Astrocyte (in vitro differentiated cells and primary cell): ENCODE measurements at regions not wholly inside any gene's neighbourhood (a gene's known extent, or its start where the extent isn't known, plus 50 kb on each side); places are given as distances from the start of the nearest gene placed in this dataset.
A peak's percentile ranks its signal among the peaks of the same experiment; 100 is the strongest.

Experiments
- DNase-seq: peaks from one replicate; pipeline ENCODE4 v3.0.0-alpha.2; 2010; ENCODE audit warnings: low read depth
- FAIRE-seq: peaks from 2 replicates; lab custom pipeline; 2011; peaks lifted over from hg19 to GRCh38; lab: Jason Lieb, UNC
- H2AFZ ChIP-seq: 2 replicates; pipeline ENCODE4 v1.6.0; 2012; ENCODE audit warnings: low read depth, low read length, inconsistent platforms
- H3K27ac ChIP-seq: 2 replicates; pipeline ENCODE4 v1.5.1; 2011; ENCODE audit warnings: low read depth, low read length, inconsistent platforms
- H3K27me3 ChIP-seq: 2 replicates; pipeline ENCODE4 v1.6.0; 2011; ENCODE audit warnings: low read length, inconsistent platforms; ENCODE audit not compliant: insufficient read depth
- H3K36me3 ChIP-seq: 2 replicates; pipeline ENCODE4 v1.5.1; 2011; ENCODE audit warnings: low read length, inconsistent platforms; ENCODE audit not compliant: insufficient read depth
- H3K4me1 ChIP-seq: 2 replicates; pipeline ENCODE4 v1.5.1; 2011; ENCODE audit warnings: low read length, inconsistent platforms; ENCODE audit not compliant: insufficient read depth
- H3K4me2 ChIP-seq: 2 replicates; pipeline ENCODE4 v1.6.0; 2012; ENCODE audit warnings: low read length, inconsistent platforms
- H3K4me3 ChIP-seq: 2 replicates; pipeline ENCODE4 v1.5.1; 2011; ENCODE audit warnings: low read depth, mild to moderate bottlenecking, low read length, inconsistent platforms; ENCODE audit not compliant: insufficient read depth
- H3K79me2 ChIP-seq: 2 replicates; pipeline ENCODE4 v1.6.0; 2012; ENCODE audit warnings: mild to moderate bottlenecking, low read length, inconsistent platforms; ENCODE audit not compliant: insufficient read depth
- H3K9ac ChIP-seq: 2 replicates; pipeline ENCODE4 v1.6.0; 2012; ENCODE audit warnings: mild to moderate bottlenecking, low read length, inconsistent platforms
- H3K9me3 ChIP-seq: 2 replicates; pipeline ENCODE4 v1.5.1; 2012; ENCODE audit warnings: low read depth, mild to moderate bottlenecking, low read length, inconsistent platforms; ENCODE audit not compliant: insufficient read depth
- H4K20me1 ChIP-seq: 2 replicates; pipeline ENCODE4 v1.6.0; 2012; ENCODE audit warnings: low read length, inconsistent platforms; ENCODE audit not compliant: insufficient read depth
- H3K27ac Mint-ChIP-seq: one replicate; pipeline ENCODE4 v1.8.0; 2021; ENCODE audit warnings: mild to moderate bottlenecking, mixed read lengths; ENCODE audit not compliant: unreplicated experiment
- H3K27me3 Mint-ChIP-seq: one replicate; pipeline ENCODE4 v1.8.0; 2021; ENCODE audit warnings: low read depth, mixed read lengths; ENCODE audit not compliant: unreplicated experiment
- H3K36me3 Mint-ChIP-seq: one replicate; pipeline ENCODE4 v1.8.0; 2021; ENCODE audit warnings: low read depth, mixed read lengths; ENCODE audit not compliant: unreplicated experiment
- H3K4me1 Mint-ChIP-seq: one replicate; pipeline ENCODE4 v1.8.0; 2021; ENCODE audit warnings: low read depth, mixed read lengths; ENCODE audit not compliant: unreplicated experiment
- H3K4me3 Mint-ChIP-seq: one replicate; pipeline ENCODE4 v1.8.0; 2021; ENCODE audit warnings: mild to moderate bottlenecking, moderate library complexity, mixed read lengths; ENCODE audit not compliant: unreplicated experiment
- H3K9me3 Mint-ChIP-seq: one replicate; pipeline ENCODE4 v1.8.0; 2021; ENCODE audit warnings: mild to moderate bottlenecking, mixed read lengths; ENCODE audit not compliant: unreplicated experiment
- CTCF ChIP-seq: IDR thresholded peaks from 2 replicates; pipeline ENCODE4 v1.5.1; 2011; ENCODE audit warnings: low read depth, mild to moderate bottlenecking, inconsistent platforms, low read length, moderate library complexity; ENCODE audit not compliant: insufficient read depth
- EZH2 ChIP-seq: IDR thresholded peaks from 2 replicates; pipeline ENCODE4 v1.6.1; 2012; ENCODE audit warnings: mild to moderate bottlenecking, low read length, inconsistent platforms; ENCODE audit not compliant: insufficient read depth

DNA sequence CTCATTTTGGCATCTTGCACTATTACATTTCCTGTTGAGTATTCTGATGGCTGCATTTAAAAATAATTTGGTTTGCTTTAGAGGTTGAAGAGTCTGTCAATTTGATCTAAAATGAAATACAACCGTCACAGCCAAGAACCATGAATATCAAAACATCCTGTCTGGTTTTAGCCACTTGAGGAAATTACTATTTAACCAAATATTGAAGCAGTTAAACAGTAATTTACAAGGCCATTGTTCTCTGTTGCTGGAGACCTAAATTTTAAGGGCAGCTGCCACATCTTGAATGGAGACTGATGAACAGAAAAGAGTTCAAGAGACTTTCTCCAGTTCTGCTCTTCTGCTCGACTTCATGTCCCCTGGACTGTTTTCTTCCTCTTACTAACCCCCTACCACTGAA lies 549.4 kb downstream of the LRRC70 start:
- Histone ChIP-seq H3K79me2 (no peaks in the 10 kb centered on the region), H3K9ac (no peak overlapping the region), H3K4me2 (no peak overlapping the region), H3K4me3 (no peak overlapping the region), H3K27me3 (no peaks in the 10 kb centered on the region), H3K27ac (no peak overlapping the region), H4K20me1 (no peaks in the 10 kb centered on the region), H3K4me1 (peaks cover 24% of the 10 kb centered on the region), H2AFZ (no peak overlapping the region), H3K9me3 (no peaks in the 10 kb centered on the region), H3K36me3 (no peaks in the 10 kb centered on the region)
- DNase-seq = no peak
- Mint-ChIP-seq H3K36me3 (no peaks in the 10 kb centered on the region), H3K27me3 (no peaks in the 10 kb centered on the region), H3K4me1 (peaks cover 33% of the 10 kb centered on the region), H3K27ac (peak overlapping the region; percentile 85), H3K4me3 (no peak overlapping the region), H3K9me3 (no peaks in the 10 kb centered on the region)
- FAIRE-seq = no peak
- TF ChIP-seq EZH2 = no peak
- TF ChIP-seq CTCF = no peak

DNA sequence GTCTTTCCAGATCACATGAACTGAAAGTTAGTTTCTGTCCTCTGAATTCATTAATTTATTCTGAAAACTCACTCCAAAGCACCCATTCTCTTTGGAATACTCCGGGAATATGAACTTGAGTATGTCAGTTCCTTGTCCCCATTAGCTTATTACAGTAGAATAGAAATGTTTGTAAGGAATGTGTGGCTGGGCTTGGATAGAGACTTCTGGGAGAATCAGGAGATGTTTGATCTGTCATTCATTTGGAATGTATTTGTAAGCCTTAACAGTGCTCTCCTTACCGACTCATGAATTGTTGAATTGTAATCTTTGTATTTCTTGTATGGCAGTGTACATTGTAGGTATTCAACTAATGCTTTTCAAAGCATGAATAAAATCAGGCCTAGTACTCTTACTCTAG lies 548.4 kb downstream of the LRRC70 start:
- DNase-seq (peak; percentile 76), FAIRE-seq (no peak)
- Histone ChIP-seq H3K4me2 (peak overlapping the region; percentile 55), H3K4me1 (peaks cover 23% of the 10 kb centered on the region), H3K36me3 (no peaks in the 10 kb centered on the region), H3K9ac (peak overlapping the region; percentile 12), H3K79me2 (no peaks in the 10 kb centered on the region), H2AFZ (peak overlapping the region; percentile 12), H3K4me3 (no peak overlapping the region), H3K27me3 (no peaks in the 10 kb centered on the region), H3K27ac (peak overlapping the region; percentile 63), H3K9me3 (no peaks in the 10 kb centered on the region), H4K20me1 (no peaks in the 10 kb centered on the region)
- H3K4me3 Mint-ChIP-seq = no peak overlapping the region
- no peaks in the 10 kb centered on the region for H3K9me3 Mint-ChIP-seq
- no peaks in the 10 kb centered on the region for H3K27me3 Mint-ChIP-seq
- peaks cover 33% of the 10 kb centered on the region for H3K4me1 Mint-ChIP-seq
- TF ChIP-seq CTCF (no peak), EZH2 (no peak)
- H3K27ac Mint-ChIP-seq = peak overlapping the region; percentile 92
- no peaks in the 10 kb centered on the region for H3K36me3 Mint-ChIP-seq

GRCh38 chr5:63125862-63126261 lies 547.2 kb downstream of the LRRC70 start:
- Histone ChIP-seq H3K4me2 (peak overlapping the region; percentile 55), H3K27me3 (no peaks in the 10 kb centered on the region), H3K9me3 (no peaks in the 10 kb centered on the region), H3K4me3 (no peak overlapping the region), H3K9ac (no peak overlapping the region), H3K27ac (no peak overlapping the region), H3K36me3 (no peaks in the 10 kb centered on the region), H2AFZ (no peak overlapping the region), H3K4me1 (peaks cover 14% of the 10 kb centered on the region), H3K79me2 (no peaks in the 10 kb centered on the region), H4K20me1 (no peaks in the 10 kb centered on the region)
- no peak for FAIRE-seq
- DNase-seq = peak; percentile 66
- Mint-ChIP-seq H3K4me3 (no peak overlapping the region), H3K4me1 (peaks cover 35% of the 10 kb centered on the region), H3K27me3 (no peaks in the 10 kb centered on the region), H3K36me3 (no peaks in the 10 kb centered on the region), H3K9me3 (no peaks in the 10 kb centered on the region), H3K27ac (peak overlapping the region; percentile 92)
- TF ChIP-seq EZH2 (no peak), CTCF (peak; percentile 71)
